Spleen (tissue), 11 donors: ENCODE measurements at regions not wholly inside any gene's neighbourhood (a gene's known extent, or its start where the extent isn't known, plus 50 kb on each side); places are given as distances from the start of the nearest gene placed in this dataset.

ENCODE experiments used
- DNase-seq: peaks from one replicate; pipeline ENCODE4 v3.0.0-alpha.2; 2020
- H3K27ac ChIP-seq, 8 donors: fragments of 200-600 bp; sonication (generic) in 7 of 8; 1 replicate in 4 of 8; 2 replicates in 4 of 8; pipeline versions ENCODE4 v1.5.0 to v1.8.0; 2016 to 2021; ENCODE audit warnings: inconsistent platforms in 4 of 8, mild to moderate bottlenecking in 4 of 8, moderate library complexity in 1 of 8
- H3K27me3 ChIP-seq, 7 donors: fragments of 200-600 bp; sonication (generic) in 6 of 7; replicated peaks in 1 of 7; 1 replicate in 4 of 7; 2 replicates in 3 of 7; pipeline versions ENCODE4 v1.5.0 to v1.8.0; 2016 to 2021; ENCODE audit warnings: inconsistent platforms in 3 of 7, mild to moderate bottlenecking in 1 of 7
- H3K36me3 ChIP-seq, 6 donors: fragments of 200-600 bp; sonication (generic) in 5 of 6; 1 replicate in 4 of 6; 2 replicates in 2 of 6; pipeline versions ENCODE4 v1.5.0 to v1.8.0; 2016 to 2021; ENCODE audit warnings: inconsistent platforms in 2 of 6
- H3K4me1 ChIP-seq, 6 donors: fragments of 200-600 bp; sonication (generic) in 5 of 6; 1 replicate in 3 of 6; 2 replicates in 3 of 6; pipeline versions ENCODE4 v1.5.0 to v1.8.0; 2016 to 2021; ENCODE audit warnings: inconsistent platforms in 3 of 6
- H3K4me3 ChIP-seq, 8 donors: fragments of 200-600 bp; sonication (generic) in 7 of 8; 1 replicate in 4 of 8; 2 replicates in 4 of 8; pipeline versions ENCODE4 v1.5.0 to v1.8.0; 2016 to 2021; ENCODE audit warnings: inconsistent platforms in 4 of 8, mild to moderate bottlenecking in 4 of 8, moderate library complexity in 2 of 8
- H3K9me3 ChIP-seq, 8 donors: fragments of 200-600 bp; sonication (generic) in 7 of 8; 1 replicate in 4 of 8; 2 replicates in 4 of 8; pipeline versions ENCODE4 v1.5.0 to v1.8.0; 2016 to 2021; ENCODE audit warnings: inconsistent platforms in 4 of 8
- CTCF ChIP-seq, 11 experiments: fragments of 200-600 bp in 7 of 11; fragments of 450-650 bp in 4 of 11; sonication (generic) in 4 of 11; IDR thresholded peaks in 8 of 11; conservative IDR thresholded peaks in 3 of 11; 1 replicate in 7 of 11; 2 replicates in 4 of 11; pipeline versions ENCODE4 v1.4.0 to v1.8.0; 2016 to 2021; ENCODE audit warnings: antibody characterized with exemption in 11 of 11, inconsistent platforms in 4 of 11, mild to moderate bottlenecking in 1 of 11
- POLR2A ChIP-seq, 3 donors: fragments of 450-650 bp; IDR thresholded peaks; one replicate each; pipeline ENCODE4 v1.5.1; 2017; ENCODE audit warnings: antibody characterized with exemption in 3 of 3, mild to moderate bottlenecking in 1 of 3
- POLR2AphosphoS5 ChIP-seq, 3 donors: sonication (generic); formaldehyde crosslinking; IDR thresholded peaks; one replicate each; pipeline ENCODE4 v1.5.1; 2017; ENCODE audit warnings: antibody characterized with exemption in 3 of 3
- WGBS, 5 donors: extraction: QIAGEN DNeasy Blood & Tissue Kit in 3 of 5; methylation state at CpG; one replicate each; pipeline versions ENCODE4 v1.1.5 to v1.1.7; 2013 to 2018; 5-methylcytosine and 5-hydroxymethylcytosine counted together
- intact Hi-C: fragments of 100-400 bp; cut with DNase I; formaldehyde crosslinking; loops from one replicate; pipeline ENCODE4 v1.15.0; 2023; ENCODE audit warnings: low total_unique reads
- donor health status: healthy with polysubstance abuse.
- donor health status: DM: no; HTN: no; CAD: no; lungs with moderate emphysema.
- donor health status: DM: no; HTN: no; CAD: no.
- donor health status: Bipolar disorder and iron deficiency.
- donor health status: healthy.
- donor health status: DM: no; HTN: no; CAD: no.
- donor health status: DM: yes; HTN: yes; CAD: no.

- WGBS, 5 donors: 83 to 92% (median 86%) methylated on average over 9 to 16 of the region's 16 CpGs
- Histone ChIP-seq H3K27ac (no peak overlapping the region), H3K4me3 (no peak overlapping the region), H3K27me3 (peaks cover 0 to 21% (median 0%) of the 10 kb centered on the region in 7 donors), H3K9me3 (peaks cover 0 to 16% (median 7%) of the 10 kb centered on the region in 8 donors), H3K4me1 (peaks cover 0 to 6% (median 0%) of the 10 kb centered on the region in 6 donors), H3K36me3 (no peaks in the 10 kb centered on the region)
- DNase-seq: no peak
- TF ChIP-seq POLR2AphosphoS5 (IDR thresholded peaks at IDR 0.05) (no peak), POLR2A (IDR thresholded peaks at IDR 0.05) (no peak), CTCF (IDR thresholded peaks at IDR 0.05 in 8 of 11, conservative IDR thresholded peaks at IDR 0.05 in 3 of 11) (no peak)
- intact Hi-C loops: no loop called here
These were observed 89.3 kb upstream of the GPC1 start for GRCh38 chr2:240346015-240346752.

GRCh38 chr2:240346753-240347372 lies 88.6 kb upstream of the GPC1 start:
- no peak overlapping the region for H3K27ac ChIP-seq
- WGBS, 5 donors: 83 to 90% (median 85%) methylated on average over 18 to 20 of the region's 20 CpGs
- no peak for DNase-seq
- no peak overlapping the region for H3K4me3 ChIP-seq
- H3K9me3 ChIP-seq: peaks cover 0 to 16% (median 7%) of the 10 kb centered on the region in 8 donors
- no peaks in the 10 kb centered on the region for H3K36me3 ChIP-seq
- H3K4me1 ChIP-seq: peaks cover 0 to 6% (median 0%) of the 10 kb centered on the region in 6 donors
- intact Hi-C loops: no loop called here
- no peak for TF ChIP-seq CTCF (IDR thresholded peaks at IDR 0.05 in 8 of 11, conservative IDR thresholded peaks at IDR 0.05 in 3 of 11)
- no peak for TF ChIP-seq POLR2AphosphoS5 (IDR thresholded peaks at IDR 0.05)
- peaks cover 0 to 22% (median 0%) of the 10 kb centered on the region in 7 donors for H3K27me3 ChIP-seq

- WGBS, 5 donors: 81 to 85% (median 83%) methylated on average over 4 to 13 of the region's 13 CpGs
These were observed 88.0 kb upstream of the GPC1 start for GRCh38 chr2:240347373-240347940.

More at GRCh38 chr2:240347373-240347940, 88.0 kb upstream of the GPC1 start:
- TF ChIP-seq POLR2AphosphoS5 (IDR thresholded peaks at IDR 0.05) (no peak), POLR2A (IDR thresholded peaks at IDR 0.05) (no peak), CTCF (IDR thresholded peaks at IDR 0.05 in 8 of 11, conservative IDR thresholded peaks at IDR 0.05 in 3 of 11) (no peak)
- H3K4me1 ChIP-seq: peaks cover 0 to 7% (median 0%) of the 10 kb centered on the region in 6 donors
- H3K9me3 ChIP-seq: peaks cover 0 to 16% (median 7%) of the 10 kb centered on the region in 8 donors
- H3K36me3 ChIP-seq: no peaks in the 10 kb centered on the region
- DNase-seq: no peak
- H3K4me3 ChIP-seq: no peak overlapping the region
- H3K27ac ChIP-seq: no peak overlapping the region
- peaks cover 0 to 22% (median 0%) of the 10 kb centered on the region in 7 donors for H3K27me3 ChIP-seq
- intact Hi-C loops: no loop called here
